ENCODE measurements at regions not wholly inside any gene's neighbourhood (a gene's known extent, or its start where the extent isn't known, plus 50 kb on each side); places are given as distances from the start of the nearest gene placed in this dataset.
A peak's percentile ranks its signal among the peaks of the same experiment; 100 is the strongest.

DNA sequence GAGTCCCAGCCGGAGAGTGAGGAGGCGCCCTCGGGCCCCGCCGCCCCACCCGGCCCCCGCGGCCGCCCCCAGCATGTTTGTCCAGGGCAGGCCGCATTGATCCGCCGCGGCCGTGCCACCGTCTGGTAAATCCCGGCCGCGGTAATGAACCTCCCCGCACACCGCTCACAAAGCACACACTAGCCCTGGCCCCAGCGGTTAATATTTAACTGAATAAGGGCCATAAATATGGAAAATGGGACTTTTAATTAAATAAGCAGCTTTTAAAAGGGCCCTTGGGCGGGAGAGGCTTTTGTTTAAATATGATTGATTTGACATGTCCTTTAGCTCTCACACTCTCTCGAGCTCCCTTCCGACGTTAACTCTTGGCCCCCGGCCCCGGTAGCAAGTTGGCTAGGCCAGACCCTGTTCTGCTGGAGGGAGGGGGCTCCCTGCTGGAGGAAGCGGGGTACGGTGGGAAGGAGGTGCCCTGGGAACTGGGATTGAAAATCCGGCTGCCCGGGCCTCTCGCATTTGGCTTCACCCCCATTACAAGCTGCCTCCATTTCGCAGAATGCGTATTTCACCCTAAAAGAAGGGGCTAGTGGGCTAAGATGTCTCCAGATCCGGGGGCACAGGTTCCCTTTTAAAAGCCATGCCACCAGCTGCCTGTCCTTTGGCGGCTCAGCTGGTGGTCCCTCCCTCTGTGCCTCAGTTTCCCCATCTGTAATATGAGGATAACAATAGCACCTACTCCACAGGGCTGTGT lies 199.8 kb downstream of the RBM19 start:
- no peak for DNase-seq

DNA sequence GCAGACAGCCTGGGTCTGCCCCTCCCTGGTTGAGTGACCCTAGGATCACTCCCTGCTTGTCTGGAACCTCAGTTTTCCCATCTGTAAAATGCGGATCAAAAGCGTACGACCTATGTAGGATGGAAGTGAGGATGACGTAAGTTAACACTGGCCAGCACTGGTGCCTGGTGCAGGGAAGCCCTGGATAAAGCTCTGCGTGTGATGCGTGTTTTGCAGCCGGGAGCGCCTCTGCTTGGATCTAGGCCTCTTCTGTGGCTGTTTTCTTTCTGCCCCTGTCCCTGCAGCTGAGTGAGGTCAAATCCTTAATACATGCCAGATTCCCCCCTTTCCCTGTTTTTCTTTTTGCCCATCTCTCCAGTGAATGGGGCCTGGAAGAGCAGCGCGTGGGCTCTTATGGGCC lies 201.5 kb downstream of the RBM19 start:
- DNase-seq: no peak

DNA sequence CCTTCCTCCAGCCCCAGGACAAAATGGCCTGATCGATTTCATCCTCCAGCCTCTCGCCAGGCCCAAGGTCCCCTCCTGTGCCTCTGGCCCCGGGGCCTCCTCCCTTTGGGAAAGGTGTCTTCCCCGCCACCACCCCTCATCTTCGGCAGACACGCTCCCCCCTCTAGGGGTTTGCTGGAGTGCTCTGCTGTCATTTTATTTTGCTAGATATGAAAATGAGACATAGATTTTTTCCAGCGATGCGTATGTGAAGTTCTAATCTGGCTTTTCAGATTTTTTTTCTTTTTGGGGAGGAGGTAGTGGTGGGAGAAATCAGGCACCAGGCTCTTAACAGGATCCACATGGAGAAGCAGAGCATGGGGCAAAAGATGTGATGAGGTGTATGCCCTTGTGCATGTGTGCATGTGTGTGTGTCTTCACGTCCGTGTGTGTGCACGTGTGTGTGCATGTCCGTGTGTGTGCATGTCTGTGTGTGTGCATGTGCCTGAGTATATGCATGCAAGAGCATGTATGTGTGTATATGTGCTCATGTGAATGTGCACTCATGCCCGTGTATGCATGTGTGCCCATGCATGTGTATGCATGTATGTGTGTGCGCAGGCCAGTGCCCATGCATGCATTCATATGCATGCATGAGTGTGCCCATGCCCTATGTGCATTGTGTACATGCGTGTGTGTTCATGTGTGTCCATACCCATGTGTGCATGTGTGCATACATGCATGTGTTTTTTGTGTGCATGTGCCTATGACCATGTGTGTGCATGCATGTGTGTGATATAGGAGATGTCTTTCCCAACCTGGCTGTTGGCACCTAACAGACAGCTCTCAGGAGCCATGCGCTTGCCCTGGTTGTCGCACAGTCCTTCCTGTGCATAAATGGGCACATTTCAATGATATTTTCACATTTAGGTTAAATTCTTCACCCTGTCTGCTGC lies 203.0 kb downstream of the RBM19 start:
- no peak for DNase-seq

- DNase-seq: no peak
Measured at GRCh38 chr12:113762155-113762881, 203.8 kb downstream of the RBM19 start.

DNA sequence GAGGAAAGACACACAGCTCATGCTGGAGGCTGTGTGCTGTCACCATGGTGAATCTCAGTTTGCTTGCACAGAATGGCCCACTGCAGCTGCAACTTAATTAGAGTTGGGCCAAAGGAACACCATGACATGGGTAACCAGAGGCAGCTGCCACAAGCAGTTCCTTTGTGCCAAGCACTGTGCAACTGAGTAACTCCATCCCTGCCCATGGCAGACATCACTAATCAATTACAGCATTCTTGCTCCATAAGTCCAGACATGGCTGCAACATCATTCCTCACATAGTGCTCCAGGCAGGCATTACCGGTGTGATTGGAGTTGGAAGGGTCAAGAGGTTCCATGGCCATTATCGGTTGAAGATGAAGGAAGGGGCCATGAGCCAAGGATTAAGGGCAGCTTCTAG lies 207.0 kb downstream of the RBM19 start:
- DNase-seq: no peak

DNA sequence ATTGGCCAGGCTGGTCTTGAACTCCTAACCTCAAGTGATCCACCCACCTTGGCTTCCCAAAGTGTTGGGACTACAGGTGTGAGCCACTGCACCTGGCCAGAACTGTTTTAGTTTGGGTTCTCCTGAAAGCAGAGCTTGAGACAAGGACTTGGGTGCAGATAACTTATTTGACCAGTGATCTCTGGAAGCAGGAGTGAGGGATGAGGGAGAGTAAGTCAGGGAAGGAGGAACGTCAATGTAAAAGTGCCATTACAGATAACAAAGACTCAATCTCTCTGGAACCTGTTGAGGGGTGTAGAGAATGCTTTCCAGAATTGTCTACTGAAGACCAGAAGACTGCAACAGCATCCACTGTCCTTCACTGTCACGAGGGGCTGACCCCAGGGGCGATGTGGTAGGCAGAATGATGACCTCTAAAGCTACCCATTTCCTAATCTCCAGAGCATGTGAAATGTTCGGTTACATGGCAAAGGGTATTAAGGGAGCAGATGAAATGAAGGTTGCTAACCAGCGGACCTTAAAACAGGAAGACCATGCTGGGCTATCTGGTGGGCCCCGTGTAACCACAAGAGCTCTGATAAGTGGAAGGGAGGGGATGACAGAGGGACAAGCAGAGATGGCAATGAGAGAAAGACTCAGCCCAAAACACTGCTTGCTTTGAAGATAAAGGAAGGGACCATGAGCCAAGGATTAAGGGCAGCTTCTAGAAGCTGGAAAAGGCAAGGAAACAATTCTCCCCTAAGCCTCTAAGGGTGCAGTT lies 207.8 kb downstream of the RBM19 start:
- peak; percentile 94 for DNase-seq

- no peak for DNase-seq
Measured at GRCh38 chr12:113757221-113758002, 208.7 kb downstream of the RBM19 start.

DNA sequence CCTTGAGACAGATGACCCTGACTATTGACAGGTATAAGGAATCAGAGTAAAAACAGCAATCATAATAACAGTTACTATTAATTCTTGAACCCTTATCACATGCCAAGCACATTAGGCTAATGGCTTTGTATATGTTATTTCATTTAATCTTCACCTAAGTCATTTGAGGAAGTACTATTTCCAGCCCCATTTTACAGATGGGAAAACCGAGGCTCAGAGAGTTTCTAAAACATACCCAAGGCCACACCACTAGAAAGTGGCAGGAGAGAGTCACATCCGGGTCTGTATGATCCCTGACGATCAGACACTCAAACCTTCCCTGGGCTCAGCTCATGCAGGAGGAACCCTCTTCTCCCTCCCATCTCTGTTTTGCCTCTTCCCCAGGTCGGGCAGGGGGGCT lies 209.5 kb downstream of the RBM19 start:
- DNase-seq: no peak

DNA sequence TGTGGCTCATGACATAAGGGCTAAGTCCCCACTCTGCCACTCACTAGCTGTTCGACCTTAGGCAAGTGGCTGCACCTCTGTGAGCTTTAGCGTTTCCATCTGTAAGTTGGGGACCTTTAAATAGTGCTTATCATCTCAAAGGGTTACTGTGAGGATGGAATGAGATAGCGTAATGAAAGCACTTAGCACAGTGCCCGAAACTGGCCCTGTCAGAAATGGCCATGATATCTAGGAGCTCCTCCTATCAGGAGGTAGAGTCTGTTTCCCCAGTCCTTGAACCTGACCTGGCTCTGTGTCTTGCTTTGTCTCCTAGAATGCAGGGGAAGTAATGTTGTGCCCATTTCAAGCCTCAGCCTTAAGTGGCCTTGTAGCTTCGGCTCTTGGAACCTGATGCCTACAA lies 211.0 kb downstream of the RBM19 start:
- DNase-seq: peak; percentile 55

DNA sequence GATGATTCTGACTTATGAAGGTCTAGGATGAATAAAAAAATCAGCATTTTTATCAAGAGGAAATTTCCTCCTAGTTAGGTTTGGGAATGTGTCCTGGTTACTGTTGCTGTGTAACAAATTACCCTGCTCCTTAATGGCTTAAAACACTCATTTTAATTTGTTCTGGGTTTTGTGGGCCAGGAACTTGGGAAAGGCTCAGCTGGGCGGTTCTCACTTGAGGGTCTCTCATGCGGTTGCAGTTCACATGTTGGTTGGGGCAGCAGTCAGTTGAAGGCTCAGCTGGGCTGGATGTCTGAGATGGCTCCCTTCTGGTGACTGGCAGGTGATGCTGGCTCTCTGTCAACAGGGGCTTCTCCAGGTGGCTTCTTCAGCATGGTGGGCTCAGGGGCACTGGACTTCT lies 214.6 kb downstream of the RBM19 start:
- no peak for DNase-seq

- no peak for DNase-seq
Measured at GRCh38 chr12:113749433-113749815, 216.7 kb downstream of the RBM19 start.

DNA sequence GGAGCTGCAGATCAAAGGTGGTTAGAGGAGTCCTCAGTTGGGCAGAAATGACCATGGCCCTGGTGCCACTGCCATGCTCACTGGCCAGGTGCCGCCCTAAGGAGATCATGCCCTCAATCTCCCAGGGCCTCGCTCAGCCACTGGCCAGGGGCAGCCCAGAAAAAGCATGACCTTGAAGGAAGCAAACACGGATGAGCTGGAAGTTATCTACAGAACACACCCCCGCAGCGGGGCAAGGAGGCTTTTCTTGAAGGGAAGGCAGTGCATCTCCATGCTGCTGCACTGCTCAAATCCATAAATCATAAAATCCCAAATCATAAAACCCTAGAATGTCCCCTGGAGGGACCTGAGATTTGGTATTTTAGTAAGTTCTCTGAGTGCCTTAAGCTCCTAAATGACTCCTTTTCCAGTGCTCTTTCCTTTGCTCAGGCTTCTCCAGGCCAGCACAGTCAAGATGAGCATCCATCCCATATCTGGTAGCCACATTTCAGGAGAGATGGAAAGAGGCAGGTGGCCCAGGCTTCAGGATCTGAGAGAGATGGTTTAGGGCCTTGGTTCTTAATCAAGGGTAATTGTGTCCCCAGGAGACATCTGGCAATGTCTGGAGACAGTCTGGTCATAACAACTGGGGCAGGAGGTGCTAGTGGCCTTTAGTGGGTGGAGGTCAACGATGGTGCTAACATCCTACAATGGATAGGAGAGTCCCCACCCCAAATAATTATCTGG lies 217.3 kb downstream of the RBM19 start:
- no peak for DNase-seq

GRCh38 chr12:113747017-113747416 lies 219.1 kb downstream of the RBM19 start:
- DNase-seq: peak; percentile 67

DNA sequence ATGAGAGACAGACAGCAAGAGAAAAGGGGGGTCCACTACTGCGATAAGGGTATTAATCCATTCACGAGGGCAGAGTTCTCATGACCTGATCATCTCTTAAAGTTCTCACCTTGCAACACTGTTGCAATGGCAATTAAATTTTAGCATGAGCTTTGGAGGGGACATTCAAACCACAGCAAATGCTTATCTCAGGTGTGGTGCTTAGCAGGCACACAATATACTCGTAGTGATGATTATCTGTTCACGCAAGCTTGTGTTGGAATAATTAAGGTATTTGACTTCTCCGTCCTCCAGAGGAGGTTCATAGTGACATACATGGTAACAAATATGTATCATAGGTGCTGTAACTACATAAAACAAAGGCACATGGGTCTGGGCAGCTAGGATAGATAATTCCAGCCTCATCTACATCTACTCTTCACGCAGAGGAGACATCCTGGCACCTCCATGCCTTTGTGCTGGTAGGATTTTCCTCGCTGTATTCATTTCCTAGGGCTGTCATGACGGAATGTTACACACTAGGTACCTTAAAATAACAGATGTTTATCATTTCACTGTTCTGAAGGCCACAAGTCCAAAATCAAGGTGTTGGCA lies 221.2 kb downstream of the RBM19 start:
- peak; percentile 80 for DNase-seq

DNA sequence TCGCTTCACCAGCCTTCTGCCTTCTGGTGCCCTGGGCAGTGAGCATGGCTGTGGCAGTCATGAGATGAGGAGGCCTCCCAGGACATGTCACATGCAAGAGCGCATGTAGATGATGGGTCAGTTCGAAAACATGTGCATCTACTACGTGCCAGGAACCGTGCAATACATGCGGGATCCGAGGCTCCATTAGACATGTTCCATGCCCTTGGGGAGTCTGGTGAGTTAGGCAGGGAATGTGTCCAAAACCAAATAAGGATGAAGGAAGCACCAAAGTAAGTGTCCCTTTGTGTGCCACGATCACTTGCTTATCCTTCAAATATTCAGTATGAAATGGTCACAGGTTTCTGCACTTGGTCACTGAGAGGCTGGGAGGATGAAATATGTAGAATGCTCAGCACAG lies 223.3 kb downstream of the RBM19 start:
- no peak for DNase-seq

DNA sequence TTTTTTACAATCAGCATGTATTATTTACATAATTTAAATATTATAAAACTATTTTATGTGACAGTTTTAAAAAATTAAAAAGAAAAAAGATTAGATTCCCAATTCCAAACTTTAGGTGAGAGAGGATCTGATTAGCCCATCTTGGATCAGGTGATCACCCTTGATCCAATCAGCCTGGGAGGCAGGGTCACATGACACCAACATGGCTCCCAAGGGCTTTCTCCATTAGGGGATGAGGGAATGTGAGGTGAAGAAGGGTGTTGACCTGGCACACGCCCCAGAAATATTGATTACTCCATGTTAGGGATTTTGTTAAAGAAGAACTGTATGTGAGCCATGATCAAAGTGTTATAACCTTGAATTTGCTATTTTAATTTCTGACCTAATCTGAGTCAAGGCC lies 225.4 kb downstream of the RBM19 start:
- no peak for DNase-seq

DNA sequence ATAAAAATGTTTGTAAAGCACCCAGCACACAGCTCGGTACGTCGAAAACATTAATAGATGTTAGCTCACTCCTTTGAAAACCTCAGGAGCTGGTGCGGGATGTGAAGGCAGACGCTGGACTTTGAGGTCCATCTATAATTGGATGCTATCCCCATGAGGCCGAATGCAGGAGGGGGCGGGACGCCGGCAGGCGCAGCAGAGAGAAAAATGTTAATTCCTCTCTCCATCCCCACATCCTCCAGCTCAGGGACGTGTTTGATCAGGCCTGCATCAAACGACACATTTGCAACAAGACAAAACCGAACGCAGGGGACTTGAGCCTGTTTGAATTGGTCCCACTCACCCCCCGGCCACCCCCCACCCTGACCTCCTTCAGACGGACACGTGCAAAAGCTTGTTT lies 231.0 kb downstream of the RBM19 start:
- no peak for DNase-seq

- no peak for DNase-seq
Measured at GRCh38 chr12:113734503-113734902, 231.6 kb downstream of the RBM19 start.

DNA sequence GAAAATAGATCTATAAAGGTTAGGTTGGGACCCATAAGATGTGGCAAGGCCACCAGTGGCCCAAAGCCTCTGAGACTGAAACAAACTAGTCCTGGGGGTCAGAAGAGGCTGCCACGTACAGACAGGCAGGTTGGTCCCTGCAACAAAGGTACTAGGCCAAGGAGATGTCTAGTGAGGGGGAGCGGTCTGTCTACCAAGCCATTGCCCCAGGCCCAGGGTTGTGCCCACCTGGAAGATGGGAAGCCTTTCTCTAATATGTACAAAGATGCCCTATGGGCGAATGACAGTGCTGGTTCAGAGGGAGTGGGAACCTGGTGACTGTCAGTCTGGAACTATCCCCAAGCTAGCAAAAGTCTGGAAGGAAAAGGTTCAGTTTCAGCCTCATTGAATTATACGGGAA lies 233.2 kb downstream of the RBM19 start:
- no peak for DNase-seq

DNA sequence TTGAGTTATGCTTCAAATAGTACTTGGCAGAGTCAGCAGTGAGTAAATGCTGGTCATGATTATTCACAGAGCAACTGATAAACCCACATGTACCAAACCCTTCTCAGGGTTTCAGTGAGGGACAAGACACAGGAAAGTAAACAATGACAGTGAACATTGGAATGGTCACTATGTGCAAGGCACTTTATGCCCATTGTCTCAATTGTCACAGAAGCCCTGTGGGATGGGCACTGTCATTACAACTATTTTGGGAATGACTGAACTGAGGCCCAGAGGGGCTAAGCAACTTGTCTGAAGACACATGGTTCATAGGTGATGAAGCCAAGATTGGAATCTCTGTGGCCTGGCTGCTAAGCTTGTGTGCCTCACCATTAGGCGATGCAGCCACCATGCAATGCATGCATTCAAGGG lies 238.5 kb downstream of the RBM19 start:
- no peak for DNase-seq

Data from hematopoietic multipotent progenitor cell treated with erythropoietin and hydrocortisone succinate and interleukin-3 and kit ligand, for 4 days (in vitro differentiated cells).